Kidney (tissue), 13 donors: ENCODE measurements at regions not wholly inside any gene's neighbourhood (a gene's known extent, or its start where the extent isn't known, plus 50 kb on each side); places are given as distances from the start of the nearest gene placed in this dataset.

ENCODE experiments used
- DNase-seq, 5 donors: peaks; one replicate each; pipeline ENCODE4 v3.0.0-alpha.2; 2013 to 2020
- FAIRE-seq: peaks from 2 replicates; lab custom pipeline; 2012; peaks lifted over from hg19 to GRCh38; lab: Jason Lieb, UNC
- H3K27ac ChIP-seq, 2 donors: one replicate each; pipeline ENCODE4 v1.7.0; 2013; ENCODE audit warnings: low read depth in 2 of 2, low read length in 2 of 2, inconsistent platforms in 1 of 2
- H3K27me3 ChIP-seq: one replicate; pipeline ENCODE4 v1.7.1; 2013; ENCODE audit warnings: low read length, inconsistent platforms; ENCODE audit not compliant: control insufficient read depth, insufficient read depth
- H3K36me3 ChIP-seq, 3 donors: one replicate each; pipeline versions ENCODE4 v1.7.0 to v1.7.1; 2013; ENCODE audit warnings: low read length in 3 of 3, control low read depth in 1 of 3, inconsistent platforms in 1 of 3; ENCODE audit not compliant: insufficient read depth in 3 of 3, control insufficient read depth in 2 of 3
- H3K4me1 ChIP-seq, 3 donors: one replicate each; pipeline versions ENCODE4 v1.7.0 to v1.7.1; 2013; ENCODE audit warnings: low read length in 3 of 3, inconsistent platforms in 1 of 3, low read depth in 1 of 3; ENCODE audit not compliant: control insufficient read depth in 2 of 3, insufficient read depth in 2 of 3
- H3K4me3 ChIP-seq, 3 donors: one replicate each; pipeline versions ENCODE4 v1.7.0 to v1.8.1; 2013; ENCODE audit warnings: low read length in 3 of 3, control low read depth in 1 of 3, inconsistent platforms in 1 of 3
- H3K9ac ChIP-seq, 3 donors: one replicate each; pipeline versions ENCODE4 v1.7.0 to v1.7.1; 2013; ENCODE audit warnings: low read length in 3 of 3, control low read depth in 1 of 3, inconsistent platforms in 1 of 3
- H3K9me3 ChIP-seq, 3 donors: one replicate each; pipeline versions ENCODE4 v1.7.0 to v1.7.1; 2013; ENCODE audit warnings: low read length in 3 of 3, control low read depth in 1 of 3, inconsistent platforms in 1 of 3; ENCODE audit not compliant: control insufficient read depth in 2 of 3, insufficient read depth in 1 of 3
- CTCF ChIP-seq: IDR thresholded peaks from 3 replicates; pipeline ENCODE4 v1.5.1; 2012; ENCODE audit warnings: mild to moderate bottlenecking, moderate library complexity, borderline replicate concordance; ENCODE audit not compliant: insufficient read depth; ENCODE audit errors: extremely low read depth
- intact Hi-C: fragments of 100-400 bp; cut with DNase I; formaldehyde crosslinking; loops from one replicate; pipeline ENCODE4 v1.11.1; 2022
- donor health status: control.
- donor health status: control.
- donor health status: control.
- donor health status: control.
- donor health status: control.
- donor health status: DM: yes; HTN: yes; CAD: no.
- donor health status: Normal renal cell carcinoma (clear cell type).

GRCh38 chr10:131784363-131785120 is 116.3 kb upstream of the PPP2R2D start:
- DNase-seq (peak in 2 of 5 donors; percentile 32 to 52), FAIRE-seq (no peak)
- intact Hi-C loops = no loop called here
- Histone ChIP-seq H3K9me3 (no peaks in the 10 kb centered on the region), H3K4me1 (no peaks in the 10 kb centered on the region), H3K36me3 (no peaks in the 10 kb centered on the region), H3K9ac (no peak overlapping the region), H3K4me3 (no peak overlapping the region), H3K27me3 (no peaks in the 10 kb centered on the region), H3K27ac (no peak overlapping the region)
- TF ChIP-seq CTCF = no peak

GRCh38 chr10:131785121-131785460 is 115.7 kb upstream of the PPP2R2D start:
- no peak for TF ChIP-seq CTCF
- no peaks in the 10 kb centered on the region for H3K36me3 ChIP-seq
- peak in 2 of 5 donors; percentile 14 to 29 for DNase-seq
- no peak overlapping the region for H3K4me3 ChIP-seq
- no peak overlapping the region for H3K27ac ChIP-seq
- H3K9ac ChIP-seq = no peak overlapping the region
- no peaks in the 10 kb centered on the region for H3K9me3 ChIP-seq
- H3K27me3 ChIP-seq = no peaks in the 10 kb centered on the region
- no peaks in the 10 kb centered on the region for H3K4me1 ChIP-seq
- intact Hi-C loops = no loop called here
- FAIRE-seq = no peak

GRCh38 chr10:131786756-131787605 is 113.8 kb upstream of the PPP2R2D start:
- peak; percentile 92 for FAIRE-seq
- Histone ChIP-seq H3K27ac (no peak overlapping the region), H3K4me1 (no peaks in the 10 kb centered on the region), H3K9ac (no peak overlapping the region), H3K4me3 (no peak overlapping the region), H3K27me3 (no peaks in the 10 kb centered on the region), H3K36me3 (no peaks in the 10 kb centered on the region), H3K9me3 (no peaks in the 10 kb centered on the region)
- intact Hi-C loops = no loop called here
- TF ChIP-seq CTCF = peak; percentile 78
- DNase-seq = peak in 4 of 5 donors; percentile 49 to 83 (median 62)
